Activated CD4-positive, alpha-beta T cell treated with anti-CD3 and anti-CD28 coated beads for 4 hours (primary cell): ENCODE measurements at regions not wholly inside any gene's neighbourhood (a gene's known extent, or its start where the extent isn't known, plus 50 kb on each side); places are given as distances from the start of the nearest gene placed in this dataset.

Experiments used
- DNase-seq, 2 donors: peaks; one replicate each; pipeline ENCODE4 v3.0.0-alpha.2; 2020

GRCh38 chr14:39843881-39844280 lies 411.6 kb upstream of the FBXO33 start:
- DNase-seq = no peak

- no peak for DNase-seq
Measured at GRCh38 chr14:39841088-39841487, 408.9 kb upstream of the FBXO33 start.

GRCh38 chr14:39827901-39828655 lies 395.8 kb upstream of the FBXO33 start:
- no peak for DNase-seq

- no peak for DNase-seq
Measured at GRCh38 chr14:39812532-39813320, 380.5 kb upstream of the FBXO33 start.

GRCh38 chr14:39807271-39807670 lies 375.0 kb upstream of the FBXO33 start:
- DNase-seq = no peak

GRCh38 chr14:39784461-39784860 lies 352.2 kb upstream of the FBXO33 start:
- no peak for DNase-seq

GRCh38 chr14:39781466-39781865 lies 349.2 kb upstream of the FBXO33 start:
- DNase-seq = no peak

- no peak for DNase-seq
Measured at GRCh38 chr14:39773387-39774126, 341.3 kb upstream of the FBXO33 start.

- DNase-seq = no peak
Measured at GRCh38 chr14:39772627-39773026, 340.4 kb upstream of the FBXO33 start.

GRCh38 chr14:39768589-39768988 lies 336.4 kb upstream of the FBXO33 start:
- no peak for DNase-seq

- no peak for DNase-seq
Measured at GRCh38 chr14:39766397-39767000, 334.3 kb upstream of the FBXO33 start.

- no peak for DNase-seq
Measured at GRCh38 chr14:39765676-39766075, 333.4 kb upstream of the FBXO33 start.

GRCh38 chr14:39763402-39763890 lies 331.2 kb upstream of the FBXO33 start:
- DNase-seq = no peak

- DNase-seq = peak in 1 of 2 donors; percentile 3
Measured at GRCh38 chr14:39762576-39763401, 330.6 kb upstream of the FBXO33 start.

GRCh38 chr14:39755269-39755878 lies 323.1 kb upstream of the FBXO33 start:
- no peak for DNase-seq

- no peak for DNase-seq
Measured at GRCh38 chr14:39740454-39740853, 308.2 kb upstream of the FBXO33 start.

- DNase-seq = no peak
Measured at GRCh38 chr14:39739796-39740195, 307.6 kb upstream of the FBXO33 start.

GRCh38 chr14:39734306-39734705 lies 302.1 kb upstream of the FBXO33 start:
- DNase-seq = no peak

- no peak for DNase-seq
Measured at GRCh38 chr14:39733741-39734140, 301.5 kb upstream of the FBXO33 start.

GRCh38 chr14:39731912-39732311 lies 299.7 kb upstream of the FBXO33 start:
- no peak for DNase-seq

- DNase-seq = no peak
Measured at GRCh38 chr14:39726563-39726962, 294.3 kb upstream of the FBXO33 start.
